CD4-positive, alpha-beta T cell (primary cell): ENCODE measurements at regions not wholly inside any gene's neighbourhood (a gene's known extent, or its start where the extent isn't known, plus 50 kb on each side); places are given as distances from the start of the nearest gene placed in this dataset.
"Not testable (repeated sequence)": the region's sequence is repeated elsewhere in the genome, so short reads cannot be mapped to it uniquely, and the experiment has no call there.

ENCODE experiments used
- ATAC-seq: fragments of 200-7000 bp; cut with Tn5 transposase; one replicate; pipeline ENCODE4 v1.10.0; 2022; ENCODE audit warnings: mild to moderate bottlenecking; ENCODE audit not compliant: poor library complexity
- CTCF ChIA-PET: fragments of 350-600 bp; sonication (Branson Sonifier 250); formaldehyde crosslinking; loops from one replicate; lab custom pipeline; 2021; ENCODE audit warnings: antibody characterized with exemption, inconsistent platforms; lab: Charles Lee
- POLR2A ChIA-PET: fragments of 350-600 bp; sonication (Branson Sonifier 250); formaldehyde crosslinking; loops from one replicate; lab custom pipeline; 2021; ENCODE audit warnings: antibody characterized with exemption, inconsistent platforms; lab: Charles Lee
- DNase-seq, 14 experiments: peaks; one replicate each; pipeline ENCODE4 v3.0.0-alpha.2; 2013 to 2020; ENCODE audit warnings: mixed read lengths in 2 of 14
- H3K27ac ChIP-seq, 2 donors: one replicate each; pipeline versions ENCODE4 v1.5.1 to v1.7.0; 2013; ENCODE audit warnings: low read length in 2 of 2, low read depth in 1 of 2, mild to moderate bottlenecking in 1 of 2
- H3K27me3 ChIP-seq, 2 experiments: 1 replicate in 1 of 2; 2 replicates in 1 of 2; pipeline versions ENCODE4 v1.6.1 to v1.7.0; 2013; ENCODE audit warnings: low read length in 2 of 2, control low read depth in 1 of 2, mild to moderate bottlenecking in 1 of 2, moderate library complexity in 1 of 2; ENCODE audit not compliant: insufficient read depth in 2 of 2, control insufficient read depth in 1 of 2
- H3K36me3 ChIP-seq: one replicate; pipeline ENCODE4 v1.6.1; 2013; ENCODE audit warnings: low read length, control low read depth; ENCODE audit not compliant: insufficient read depth
- H3K4me1 ChIP-seq: one replicate; pipeline ENCODE4 v1.6.1; 2013; ENCODE audit warnings: low read length, control low read depth; ENCODE audit not compliant: insufficient read depth
- H3K4me3 ChIP-seq: one replicate; pipeline ENCODE4 v1.5.1; 2013; ENCODE audit warnings: mild to moderate bottlenecking, low read length, moderate library complexity
- H3K9me3 ChIP-seq, 2 experiments: 1 replicate in 1 of 2; 2 replicates in 1 of 2; pipeline versions ENCODE4 v1.6.1 to v1.7.0; 2013; ENCODE audit warnings: low read length in 2 of 2, mild to moderate bottlenecking in 2 of 2, control low read depth in 1 of 2, moderate library complexity in 1 of 2; ENCODE audit not compliant: control insufficient read depth in 1 of 2, insufficient read depth in 1 of 2
- H3K27ac Mint-ChIP-seq: one replicate; pipeline ENCODE4 v1.8.0; 2020; ENCODE audit warnings: mixed read lengths
- H3K27me3 Mint-ChIP-seq: one replicate; pipeline ENCODE4 v1.8.0; 2021; ENCODE audit warnings: mixed read lengths
- H3K36me3 Mint-ChIP-seq: one replicate; pipeline ENCODE4 v1.8.0; 2021; ENCODE audit warnings: low read depth, mixed read lengths
- H3K4me1 Mint-ChIP-seq: one replicate; pipeline ENCODE4 v1.8.0; 2021; ENCODE audit warnings: low read depth, mixed read lengths
- H3K4me3 Mint-ChIP-seq: one replicate; pipeline ENCODE4 v1.8.0; 2020; ENCODE audit warnings: mild to moderate bottlenecking, mixed read lengths
- H3K9me3 Mint-ChIP-seq: one replicate; pipeline ENCODE4 v1.8.0; 2020; ENCODE audit warnings: mixed read lengths
- CTCF ChIP-seq: fragments of 200-600 bp; IDR thresholded peaks from one replicate; pipeline ENCODE4 v1.8.0; 2022; ENCODE audit warnings: antibody characterized with exemption, mild to moderate bottlenecking
- intact Hi-C, 2 experiments: fragments of 100-400 bp; cut with DNase I in 1 of 2; cut with micrococcal nuclease in 1 of 2; formaldehyde crosslinking; loops; one replicate each; pipeline versions ENCODE4 v1.15.1 to v1.9.0; 2023 to 2025; cut with DNase I, micrococcal nuclease

GRCh38 chr5:174504266-174504726, 220.1 kb upstream of the MSX2 start:
- no peak overlapping the region for H3K4me3 ChIP-seq
- ChIA-PET CTCF (no interaction called here), POLR2A (no interaction called here)
- peaks cover 0 to 2% of the 10 kb centered on the region in 2 experiments for H3K27me3 ChIP-seq
- DNase-seq, result no peak
- no peak for ATAC-seq
- Mint-ChIP-seq H3K9me3 (peaks cover 5% of the 10 kb centered on the region), H3K4me3 (no peak overlapping the region), H3K4me1 (no peaks in the 10 kb centered on the region), H3K27ac (no peak overlapping the region), H3K36me3 (no peaks in the 10 kb centered on the region), H3K27me3 (peaks cover 5% of the 10 kb centered on the region)
- intact Hi-C loops, result no loop called here
- no peaks in the 10 kb centered on the region for H3K4me1 ChIP-seq
- peaks cover 0 to 6% of the 10 kb centered on the region in 2 experiments for H3K9me3 ChIP-seq
- H3K36me3 ChIP-seq, result no peaks in the 10 kb centered on the region
- TF ChIP-seq CTCF, result no peak
- H3K27ac ChIP-seq, result no peak overlapping the region

- H3K4me1 Mint-ChIP-seq, result no peaks in the 10 kb centered on the region
- no peaks in the 10 kb centered on the region for H3K27me3 ChIP-seq
- no peak for TF ChIP-seq CTCF
- POLR2A ChIA-PET, result no interaction called here
- H3K27me3 Mint-ChIP-seq, result peaks cover 10% of the 10 kb centered on the region
- ATAC-seq (no peak), DNase-seq (peak in 1 of 14 experiments; percentile 3)
- no peak overlapping the region for H3K4me3 Mint-ChIP-seq
- H3K36me3 ChIP-seq, result no peaks in the 10 kb centered on the region
- no peaks in the 10 kb centered on the region for H3K9me3 Mint-ChIP-seq
- no peak overlapping the region for H3K4me3 ChIP-seq
- intact Hi-C loops, result no loop called here
- H3K4me1 ChIP-seq, result no peaks in the 10 kb centered on the region
- no peaks in the 10 kb centered on the region for H3K36me3 Mint-ChIP-seq
- H3K27ac ChIP-seq, result no peak overlapping the region
- H3K27ac Mint-ChIP-seq, result no peak overlapping the region
- peaks cover 0 to 6% of the 10 kb centered on the region in 2 experiments for H3K9me3 ChIP-seq
- CTCF ChIA-PET, result no interaction called here
Observed at GRCh38 chr5:174505621-174506020, 218.8 kb upstream of the MSX2 start.

GRCh38 chr5:174510782-174511453, 213.5 kb upstream of the MSX2 start:
- CTCF ChIA-PET, H3K36me3 Mint-ChIP-seq, H3K36me3 ChIP-seq, H3K27ac Mint-ChIP-seq, H3K4me3 ChIP-seq, ATAC-seq, POLR2A ChIA-PET, H3K9me3 ChIP-seq, H3K4me1 ChIP-seq, H3K27ac ChIP-seq, H3K27me3 ChIP-seq, DNase-seq, H3K4me1 Mint-ChIP-seq, H3K9me3 Mint-ChIP-seq, H3K4me3 Mint-ChIP-seq, H3K27me3 Mint-ChIP-seq, intact Hi-C loops: not testable (repeated sequence)
